SK-N-SH treated with all-trans-retinoic acid at 6 μM for 48 hours (cell line): ENCODE measurements at regions not wholly inside any gene's neighbourhood (a gene's known extent, or its start where the extent isn't known, plus 50 kb on each side); places are given as distances from the start of the nearest gene placed in this dataset.

ENCODE experiments used
- ATAC-seq: fragments of 200-7000 bp; cut with Tn5 transposase; 3 replicates; pipeline ENCODE4 v1.9.1; 2020; ENCODE audit warnings: mild to moderate bottlenecking, moderate library complexity
- ARNTL ChIP-seq: fragments of 450-650 bp; formaldehyde crosslinking; IDR thresholded peaks from 2 replicates; pipeline ENCODE4 v1.5.0; 2020; ENCODE audit warnings: low read depth, mild to moderate bottlenecking, moderate library complexity, borderline replicate concordance
- BACH2 ChIP-seq: fragments of 250-450 bp; sonication (Bioruptor Pico); IDR thresholded peaks from 2 replicates; pipeline ENCODE4 v1.9.0; 2021; ENCODE audit warnings: mild to moderate bottlenecking, borderline replicate concordance
- CSDC2 ChIP-seq: fragments of 250-450 bp; sonication (Bioruptor Pico); IDR thresholded peaks from 2 replicates; pipeline ENCODE4 v1.5.0; 2020; ENCODE audit warnings: mild to moderate bottlenecking, moderate library complexity
- ESRRG ChIP-seq: fragments of 250-450 bp; sonication (Bioruptor Pico); IDR thresholded peaks from 2 replicates; pipeline ENCODE4 v1.6.1; 2021; ENCODE audit warnings: mild to moderate bottlenecking
- GLIS3 ChIP-seq: fragments of 250-450 bp; sonication (Bioruptor Pico); IDR thresholded peaks from 2 replicates; pipeline ENCODE4 v1.5.0; 2020; ENCODE audit warnings: mild to moderate bottlenecking, moderate library complexity
- ISL1 ChIP-seq: fragments of 250-450 bp; sonication (Bioruptor Pico); IDR thresholded peaks from 2 replicates; pipeline ENCODE4 v2.1.2; 2022; ENCODE audit warnings: mild to moderate bottlenecking, moderate library complexity
- OSR1 ChIP-seq: fragments of 250-450 bp; sonication (Bioruptor Pico); IDR thresholded peaks from 2 replicates; pipeline ENCODE4 v1.8.0; 2022; ENCODE audit warnings: moderate library complexity, mild to moderate bottlenecking, inconsistent platforms
- RARB ChIP-seq: fragments of 250-450 bp; sonication (Bioruptor Pico); IDR thresholded peaks from 2 replicates; pipeline ENCODE4 v1.8.0; 2021; ENCODE audit warnings: mild to moderate bottlenecking, moderate library complexity
- SNAI2 ChIP-seq: fragments of 250-450 bp; sonication (Bioruptor Pico); IDR thresholded peaks from 2 replicates; pipeline ENCODE4 v1.5.0; 2020; ENCODE audit warnings: mild to moderate bottlenecking, moderate library complexity
- TCF4 ChIP-seq: fragments of 250-450 bp; sonication (Bioruptor Pico); IDR thresholded peaks from 2 replicates; pipeline ENCODE4 v1.8.0; 2021; ENCODE audit warnings: mild to moderate bottlenecking, moderate library complexity, borderline replicate concordance
- TOX ChIP-seq: fragments of 250-450 bp; sonication (Bioruptor Pico); IDR thresholded peaks from 2 replicates; pipeline ENCODE4 v1.8.0; 2021; ENCODE audit warnings: mild to moderate bottlenecking, moderate library complexity, borderline replicate concordance
- ZC3H10 ChIP-seq: fragments of 250-450 bp; sonication (Bioruptor Pico); IDR thresholded peaks from 2 replicates; pipeline ENCODE4 v1.5.1; 2021; ENCODE audit warnings: mild to moderate bottlenecking, moderate library complexity
- ZFP3 ChIP-seq: fragments of 250-450 bp; sonication (Bioruptor Pico); IDR thresholded peaks from 2 replicates; pipeline ENCODE4 v1.5.0; 2020; ENCODE audit warnings: mild to moderate bottlenecking, moderate library complexity
- ZNF565 ChIP-seq: fragments of 450-650 bp; formaldehyde crosslinking; conservative IDR thresholded peaks from 2 replicates; pipeline ENCODE4 v1.5.0; 2020; ENCODE audit warnings: low read depth, mild to moderate bottlenecking, moderate library complexity
- ZNF70 ChIP-seq: fragments of 450-650 bp; formaldehyde crosslinking; IDR thresholded peaks from 2 replicates; pipeline ENCODE4 v1.5.0; 2020; ENCODE audit warnings: mild to moderate bottlenecking, moderate library complexity
- ZNF8 ChIP-seq: fragments of 450-650 bp; formaldehyde crosslinking; IDR thresholded peaks from 2 replicates; pipeline ENCODE4 v1.5.0; 2020; ENCODE audit warnings: mild to moderate bottlenecking, moderate library complexity
- TF ChIP-seq, protein P1 (sequence below): fragments of 250-450 bp; sonication (Bioruptor Pico); IDR thresholded peaks from 2 replicates; pipeline ENCODE4 v1.8.0; 2021; ENCODE audit warnings: low read depth, mild to moderate bottlenecking, moderate library complexity, borderline replicate concordance
- TF ChIP-seq, protein P2 (sequence below): fragments of 250-450 bp; sonication (Bioruptor Pico); IDR thresholded peaks from 2 replicates; pipeline ENCODE4 v1.5.1; 2021; ENCODE audit warnings: mild to moderate bottlenecking, moderate library complexity
- TF ChIP-seq, protein P3 (sequence below): fragments of 250-450 bp; sonication (Bioruptor Pico); IDR thresholded peaks from 2 replicates; pipeline ENCODE4 v1.8.0; 2020; ENCODE audit warnings: mild to moderate bottlenecking, moderate library complexity, borderline replicate concordance
- TF ChIP-seq, protein P4 (sequence below): fragments of 250-450 bp; sonication (Bioruptor Pico); IDR thresholded peaks from 2 replicates; pipeline ENCODE4 v1.5.1; 2020; ENCODE audit warnings: low read depth, mild to moderate bottlenecking, moderate library complexity
- TF ChIP-seq, protein P5 (sequence below): fragments of 250-450 bp; sonication (Bioruptor Pico); IDR thresholded peaks from 2 replicates; pipeline ENCODE4 v1.5.0; 2020; ENCODE audit warnings: mild to moderate bottlenecking, moderate library complexity

DNA sequence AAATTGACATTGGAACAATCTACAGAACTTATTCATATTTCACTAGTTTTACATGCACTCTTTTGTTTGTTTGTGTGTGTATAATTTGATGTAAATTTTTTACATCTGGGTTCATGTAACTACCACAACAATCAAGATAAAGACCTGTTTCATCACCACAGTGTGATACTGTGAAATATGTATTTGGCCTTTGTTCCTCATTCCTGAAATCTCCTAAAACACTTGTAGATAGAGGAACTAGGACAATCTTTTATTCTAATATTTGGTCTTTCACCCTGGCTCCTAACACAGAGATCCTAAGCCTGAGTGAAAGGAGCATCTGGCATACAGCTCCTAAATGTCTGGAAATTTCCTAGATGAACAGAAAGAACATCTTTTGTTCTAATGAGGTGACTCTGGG is 155.0 kb upstream of the GPR149 start:
- TF ChIP-seq ZNF8 (CRISPR knock-in tag) (no peak), TOX (CRISPR knock-in tag) (no peak), BACH2 (CRISPR knock-in tag) (no peak), CSDC2 (CRISPR knock-in tag) (no peak), OSR1 (CRISPR knock-in tag) (no peak), GLIS3 (no peak), RARB (CRISPR knock-in tag) (no peak), ZNF565 (no peak), ZFP3 (CRISPR knock-in tag) (no peak), ZC3H10 (CRISPR knock-in tag) (no peak)
- TF ChIP-seq, protein P1, sequence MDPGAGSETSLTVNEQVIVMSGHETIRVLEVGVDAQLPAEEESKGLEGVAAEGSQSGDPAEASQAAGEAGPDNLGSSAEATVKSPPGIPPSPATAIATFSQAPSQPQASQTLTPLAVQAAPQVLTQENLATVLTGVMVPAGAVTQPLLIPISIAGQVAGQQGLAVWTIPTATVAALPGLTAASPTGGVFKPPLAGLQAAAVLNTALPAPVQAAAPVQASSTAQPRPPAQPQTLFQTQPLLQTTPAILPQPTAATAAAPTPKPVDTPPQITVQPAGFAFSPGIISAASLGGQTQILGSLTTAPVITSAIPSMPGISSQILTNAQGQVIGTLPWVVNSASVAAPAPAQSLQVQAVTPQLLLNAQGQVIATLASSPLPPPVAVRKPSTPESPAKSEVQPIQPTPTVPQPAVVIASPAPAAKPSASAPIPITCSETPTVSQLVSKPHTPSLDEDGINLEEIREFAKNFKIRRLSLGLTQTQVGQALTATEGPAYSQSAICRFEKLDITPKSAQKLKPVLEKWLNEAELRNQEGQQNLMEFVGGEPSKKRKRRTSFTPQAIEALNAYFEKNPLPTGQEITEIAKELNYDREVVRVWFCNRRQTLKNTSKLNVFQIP (CRISPR knock-in tag) = no peak
- TF ChIP-seq, protein P2, sequence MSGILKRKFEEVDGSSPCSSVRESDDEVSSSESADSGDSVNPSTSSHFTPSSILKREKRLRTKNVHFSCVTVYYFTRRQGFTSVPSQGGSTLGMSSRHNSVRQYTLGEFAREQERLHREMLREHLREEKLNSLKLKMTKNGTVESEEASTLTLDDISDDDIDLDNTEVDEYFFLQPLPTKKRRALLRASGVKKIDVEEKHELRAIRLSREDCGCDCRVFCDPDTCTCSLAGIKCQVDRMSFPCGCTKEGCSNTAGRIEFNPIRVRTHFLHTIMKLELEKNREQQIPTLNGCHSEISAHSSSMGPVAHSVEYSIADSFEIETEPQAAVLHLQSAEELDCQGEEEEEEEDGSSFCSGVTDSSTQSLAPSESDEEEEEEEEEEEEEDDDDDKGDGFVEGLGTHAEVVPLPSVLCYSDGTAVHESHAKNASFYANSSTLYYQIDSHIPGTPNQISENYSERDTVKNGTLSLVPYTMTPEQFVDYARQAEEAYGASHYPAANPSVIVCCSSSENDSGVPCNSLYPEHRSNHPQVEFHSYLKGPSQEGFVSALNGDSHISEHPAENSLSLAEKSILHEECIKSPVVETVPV (CRISPR knock-in tag) = no peak
- TF ChIP-seq, protein P3, sequence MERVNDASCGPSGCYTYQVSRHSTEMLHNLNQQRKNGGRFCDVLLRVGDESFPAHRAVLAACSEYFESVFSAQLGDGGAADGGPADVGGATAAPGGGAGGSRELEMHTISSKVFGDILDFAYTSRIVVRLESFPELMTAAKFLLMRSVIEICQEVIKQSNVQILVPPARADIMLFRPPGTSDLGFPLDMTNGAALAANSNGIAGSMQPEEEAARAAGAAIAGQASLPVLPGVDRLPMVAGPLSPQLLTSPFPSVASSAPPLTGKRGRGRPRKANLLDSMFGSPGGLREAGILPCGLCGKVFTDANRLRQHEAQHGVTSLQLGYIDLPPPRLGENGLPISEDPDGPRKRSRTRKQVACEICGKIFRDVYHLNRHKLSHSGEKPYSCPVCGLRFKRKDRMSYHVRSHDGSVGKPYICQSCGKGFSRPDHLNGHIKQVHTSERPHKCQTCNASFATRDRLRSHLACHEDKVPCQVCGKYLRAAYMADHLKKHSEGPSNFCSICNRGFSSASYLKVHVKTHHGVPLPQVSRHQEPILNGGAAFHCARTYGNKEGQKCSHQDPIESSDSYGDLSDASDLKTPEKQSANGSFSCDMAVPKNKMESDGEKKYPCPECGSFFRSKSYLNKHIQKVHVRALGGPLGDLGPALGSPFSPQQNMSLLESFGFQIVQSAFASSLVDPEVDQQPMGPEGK (CRISPR knock-in tag) = no peak
- TF ChIP-seq, protein P4, sequence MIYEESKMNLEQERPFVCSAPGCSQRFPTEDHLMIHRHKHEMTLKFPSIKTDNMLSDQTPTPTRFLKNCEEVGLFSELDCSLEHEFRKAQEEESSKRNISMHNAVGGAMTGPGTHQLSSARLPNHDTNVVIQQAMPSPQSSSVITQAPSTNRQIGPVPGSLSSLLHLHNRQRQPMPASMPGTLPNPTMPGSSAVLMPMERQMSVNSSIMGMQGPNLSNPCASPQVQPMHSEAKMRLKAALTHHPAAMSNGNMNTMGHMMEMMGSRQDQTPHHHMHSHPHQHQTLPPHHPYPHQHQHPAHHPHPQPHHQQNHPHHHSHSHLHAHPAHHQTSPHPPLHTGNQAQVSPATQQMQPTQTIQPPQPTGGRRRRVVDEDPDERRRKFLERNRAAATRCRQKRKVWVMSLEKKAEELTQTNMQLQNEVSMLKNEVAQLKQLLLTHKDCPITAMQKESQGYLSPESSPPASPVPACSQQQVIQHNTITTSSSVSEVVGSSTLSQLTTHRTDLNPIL (CRISPR knock-in tag) = no peak
- TF ChIP-seq, protein P5, sequence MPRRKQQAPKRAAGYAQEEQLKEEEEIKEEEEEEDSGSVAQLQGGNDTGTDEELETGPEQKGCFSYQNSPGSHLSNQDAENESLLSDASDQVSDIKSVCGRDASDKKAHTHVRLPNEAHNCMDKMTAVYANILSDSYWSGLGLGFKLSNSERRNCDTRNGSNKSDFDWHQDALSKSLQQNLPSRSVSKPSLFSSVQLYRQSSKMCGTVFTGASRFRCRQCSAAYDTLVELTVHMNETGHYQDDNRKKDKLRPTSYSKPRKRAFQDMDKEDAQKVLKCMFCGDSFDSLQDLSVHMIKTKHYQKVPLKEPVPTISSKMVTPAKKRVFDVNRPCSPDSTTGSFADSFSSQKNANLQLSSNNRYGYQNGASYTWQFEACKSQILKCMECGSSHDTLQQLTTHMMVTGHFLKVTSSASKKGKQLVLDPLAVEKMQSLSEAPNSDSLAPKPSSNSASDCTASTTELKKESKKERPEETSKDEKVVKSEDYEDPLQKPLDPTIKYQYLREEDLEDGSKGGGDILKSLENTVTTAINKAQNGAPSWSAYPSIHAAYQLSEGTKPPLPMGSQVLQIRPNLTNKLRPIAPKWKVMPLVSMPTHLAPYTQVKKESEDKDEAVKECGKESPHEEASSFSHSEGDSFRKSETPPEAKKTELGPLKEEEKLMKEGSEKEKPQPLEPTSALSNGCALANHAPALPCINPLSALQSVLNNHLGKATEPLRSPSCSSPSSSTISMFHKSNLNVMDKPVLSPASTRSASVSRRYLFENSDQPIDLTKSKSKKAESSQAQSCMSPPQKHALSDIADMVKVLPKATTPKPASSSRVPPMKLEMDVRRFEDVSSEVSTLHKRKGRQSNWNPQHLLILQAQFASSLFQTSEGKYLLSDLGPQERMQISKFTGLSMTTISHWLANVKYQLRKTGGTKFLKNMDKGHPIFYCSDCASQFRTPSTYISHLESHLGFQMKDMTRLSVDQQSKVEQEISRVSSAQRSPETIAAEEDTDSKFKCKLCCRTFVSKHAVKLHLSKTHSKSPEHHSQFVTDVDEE (CRISPR knock-in tag) = no peak
- no peak for ATAC-seq

DNA sequence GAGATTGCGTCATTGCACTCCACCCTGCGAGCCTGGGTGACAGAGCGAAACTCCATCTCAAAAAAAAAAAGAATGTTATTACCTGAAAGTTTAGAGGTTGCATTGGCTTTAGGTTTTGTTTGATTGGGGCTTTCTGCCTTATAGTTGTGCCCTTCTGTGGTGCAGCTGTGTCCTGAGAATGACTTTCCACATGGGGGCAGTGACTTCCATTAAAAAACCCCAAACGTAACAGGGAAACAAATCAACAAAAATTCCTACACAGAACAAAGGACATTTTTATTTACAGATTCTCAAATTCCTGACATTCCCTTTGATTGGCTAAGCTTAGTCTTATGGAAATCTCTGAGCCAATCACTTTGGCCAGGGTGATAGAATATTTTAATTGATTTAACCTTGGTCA is 154.1 kb upstream of the GPR149 start:
- TF ChIP-seq ZNF8 (CRISPR knock-in tag) = no peak
- no peak for TF ChIP-seq BACH2 (CRISPR knock-in tag)
- TF ChIP-seq ZC3H10 (CRISPR knock-in tag) = no peak
- TF ChIP-seq, protein P4 (CRISPR knock-in tag) = no peak
- TF ChIP-seq, protein P5 (CRISPR knock-in tag) = no peak
- TF ChIP-seq ESRRG (CRISPR knock-in tag) = no peak
- TF ChIP-seq OSR1 (CRISPR knock-in tag) = no peak
- no peak for TF ChIP-seq TCF4 (CRISPR knock-in tag)
- TF ChIP-seq, protein P3 (CRISPR knock-in tag) = no peak
- no peak for TF ChIP-seq ZNF70
- TF ChIP-seq ISL1 (CRISPR knock-in tag) = no peak
- no peak for TF ChIP-seq RARB (CRISPR knock-in tag)
- no peak for TF ChIP-seq SNAI2 (CRISPR knock-in tag)
- no peak for TF ChIP-seq ARNTL
- no peak for TF ChIP-seq TOX (CRISPR knock-in tag)
- TF ChIP-seq, protein P1 (CRISPR knock-in tag) = no peak
- no peak for TF ChIP-seq GLIS3
- ATAC-seq = no peak
